ENCODE measurements at regions not wholly inside any gene's neighbourhood (a gene's known extent, or its start where the extent isn't known, plus 50 kb on each side); places are given as distances from the start of the nearest gene placed in this dataset.

GRCh38 chr15:98518823-98519561, 129.3 kb upstream of the IGF1R start:
- TF ChIP-seq CTCF (IDR thresholded peaks at IDR 0.05), result peak; percentile 64 to 81 (median 77)
- TF ChIP-seq POLR2A (IDR thresholded peaks at IDR 0.05), result no peak
